HEK293 (cell line): ENCODE measurements at regions not wholly inside any gene's neighbourhood (a gene's known extent, or its start where the extent isn't known, plus 50 kb on each side); places are given as distances from the start of the nearest gene placed in this dataset.
A peak's percentile ranks its signal among the peaks of the same experiment; 100 is the strongest.

Experiments
- CTCF ChIA-PET: fragments of 350-600 bp; formaldehyde crosslinking; extraction: SDS; loops from one replicate; lab custom pipeline; 2021; ENCODE audit warnings: antibody characterized with exemption; lab: Yijun Ruan, JAX
- POLR2A ChIA-PET: fragments of 300-600 bp; formaldehyde crosslinking; extraction: SDS; loops from one replicate; lab custom pipeline; 2020; ENCODE audit warnings: antibody characterized with exemption, inconsistent platforms; lab: Yijun Ruan, JAX
- H3K27ac ChIP-seq: fragments of 200-500 bp; sonication (Bioruptor generic); 2 replicates; pipeline ENCODE4 v1.5.1; 2014; ENCODE audit warnings: low read depth, low read length, control low read depth, inconsistent platforms; ENCODE audit errors: extremely low read depth
- H3K36me3 ChIP-seq, 2 experiments: fragments of 200-500 bp in 1 of 2; sonication (Bioruptor generic) in 1 of 2; 1 replicate in 1 of 2; 2 replicates in 1 of 2; pipeline ENCODE4 v1.5.1; 2014 to 2017; ENCODE audit warnings: inconsistent platforms in 2 of 2, low read length in 2 of 2; ENCODE audit not compliant: control insufficient read depth in 2 of 2, insufficient read depth in 1 of 2
- H3K4me1 ChIP-seq: fragments of 200-500 bp; sonication (Bioruptor generic); 2 replicates; pipeline ENCODE4 v1.5.1; 2014; ENCODE audit warnings: mild to moderate bottlenecking, low read length, inconsistent platforms; ENCODE audit not compliant: control insufficient read depth, insufficient read depth
- H3K4me3 ChIP-seq: 2 replicates; pipeline ENCODE4 v1.5.1; 2011; ENCODE audit warnings: low read depth, mild to moderate bottlenecking, control low read depth, low read length, moderate library complexity
- H3K9me3 ChIP-seq: fragments of 200-500 bp; sonication (Bioruptor generic); 2 replicates; pipeline ENCODE4 v1.5.1; 2014; ENCODE audit warnings: low read depth, low read length, inconsistent platforms; ENCODE audit not compliant: control insufficient read depth, insufficient read depth
- CTCF ChIP-seq: fragments of 450-650 bp; formaldehyde crosslinking; IDR thresholded peaks from 2 replicates; pipeline ENCODE4 v1.5.1; 2016; ENCODE audit warnings: missing biosample characterization, missing genetic modification characterization
- GLI4 ChIP-seq: fragments of 450-650 bp; formaldehyde crosslinking; IDR thresholded peaks from 2 replicates; pipeline ENCODE4 v1.5.1; 2016; ENCODE audit warnings: missing biosample characterization, missing genetic modification characterization
- HIC1 ChIP-seq: fragments of 450-650 bp; formaldehyde crosslinking; IDR thresholded peaks from 2 replicates; pipeline ENCODE4 v1.5.1; 2016; ENCODE audit warnings: missing biosample characterization, missing genetic modification characterization
- KLF8 ChIP-seq: fragments of 450-650 bp; formaldehyde crosslinking; IDR thresholded peaks from 2 replicates; pipeline ENCODE4 v1.5.1; 2016; ENCODE audit warnings: missing biosample characterization, missing genetic modification characterization
- OSR2 ChIP-seq: fragments of 450-650 bp; formaldehyde crosslinking; IDR thresholded peaks from 2 replicates; pipeline ENCODE4 v1.5.1; 2016; ENCODE audit warnings: missing biosample characterization, missing genetic modification characterization
- SCRT2 ChIP-seq: fragments of 450-650 bp; formaldehyde crosslinking; IDR thresholded peaks from 2 replicates; pipeline ENCODE4 v1.5.1; 2016; ENCODE audit warnings: missing biosample characterization, missing genetic modification characterization
- SP2 ChIP-seq: fragments of 450-650 bp; formaldehyde crosslinking; IDR thresholded peaks from 2 replicates; pipeline ENCODE4 v1.5.1; 2016; ENCODE audit warnings: missing biosample characterization, missing genetic modification characterization
- ZBTB48 ChIP-seq: fragments of 450-650 bp; formaldehyde crosslinking; IDR thresholded peaks from 2 replicates; pipeline ENCODE4 v1.5.1; 2016; ENCODE audit warnings: missing biosample characterization, missing genetic modification characterization
- ZFHX2 ChIP-seq: fragments of 450-650 bp; formaldehyde crosslinking; conservative IDR thresholded peaks from 2 replicates; pipeline ENCODE4 v1.5.1; 2016; ENCODE audit warnings: missing biosample characterization, missing genetic modification characterization
- ZNF16 ChIP-seq: fragments of 450-650 bp; formaldehyde crosslinking; IDR thresholded peaks from 2 replicates; pipeline ENCODE4 v1.5.1; 2016; ENCODE audit warnings: low read depth, missing biosample characterization, missing genetic modification characterization
- ZNF324 ChIP-seq: fragments of 450-650 bp; formaldehyde crosslinking; IDR thresholded peaks from 2 replicates; pipeline ENCODE4 v1.5.1; 2016; ENCODE audit warnings: missing biosample characterization, missing genetic modification characterization
- ZNF350 ChIP-seq: fragments of 450-650 bp; formaldehyde crosslinking; IDR thresholded peaks from 2 replicates; pipeline ENCODE4 v1.5.0; 2017; ENCODE audit warnings: missing biosample characterization, mild to moderate bottlenecking, missing genetic modification characterization
- ZNF433 ChIP-seq: fragments of 450-650 bp; formaldehyde crosslinking; IDR thresholded peaks from 2 replicates; pipeline ENCODE4 v1.5.1; 2016; ENCODE audit warnings: missing biosample characterization, missing genetic modification characterization, low read depth
- ZNF473 ChIP-seq: fragments of 450-650 bp; formaldehyde crosslinking; IDR thresholded peaks from 2 replicates; pipeline ENCODE4 v1.5.1; 2017; ENCODE audit warnings: missing biosample characterization, missing genetic modification characterization
- ZNF549 ChIP-seq: fragments of 450-650 bp; IDR thresholded peaks from 2 replicates; pipeline ENCODE4 v1.5.1; 2018; ENCODE audit warnings: missing biosample characterization, missing genetic modification characterization, mild to moderate bottlenecking, inconsistent platforms, moderate library complexity
- ZNF776 ChIP-seq: fragments of 450-650 bp; formaldehyde crosslinking; IDR thresholded peaks from 2 replicates; pipeline ENCODE4 v1.5.0; 2017; ENCODE audit warnings: missing biosample characterization, missing genetic modification characterization, borderline replicate concordance
- ZNF792 ChIP-seq: fragments of 450-650 bp; formaldehyde crosslinking; IDR thresholded peaks from 2 replicates; pipeline ENCODE4 v1.5.1; 2016; ENCODE audit warnings: missing biosample characterization, missing genetic modification characterization
- ZXDB ChIP-seq: fragments of 450-650 bp; formaldehyde crosslinking; IDR thresholded peaks from 2 replicates; pipeline ENCODE4 v1.5.1; 2016; ENCODE audit warnings: missing biosample characterization, missing genetic modification characterization

GRCh38 chr1:200342511-200343311 lies 67.1 kb downstream of the ZNF281 start (continued):
- TF ChIP-seq CTCF (tag by site-specific recombination) (no peak), ZNF549 (no peak), ZNF433 (tag by site-specific recombination) (no peak), ZNF473 (tag by site-specific recombination) (no peak), ZNF776 (tag by site-specific recombination) (no peak), OSR2 (tag by site-specific recombination) (no peak), ZNF16 (no peak), ZFHX2 (no peak), KLF8 (no peak)

- no peak overlapping the region for H3K4me3 ChIP-seq
- H3K36me3 ChIP-seq, result no peaks in the 10 kb centered on the region
- TF ChIP-seq SP2 (no peak), ZNF792 (tag by site-specific recombination) (no peak), HIC1 (tag by site-specific recombination) (no peak), ZNF350 (tag by site-specific recombination) (no peak)
- H3K27ac ChIP-seq, result no peak overlapping the region
- ChIA-PET CTCF (interaction anchor here (0.6 kb wide), 2 partner anchors 10 to 198 kb away, joined by 3 to 5 read pairs; no protein-coding TSS in a partner anchor), POLR2A (no interaction called here)
- no peaks in the 10 kb centered on the region for H3K4me1 ChIP-seq
- no peaks in the 10 kb centered on the region for H3K9me3 ChIP-seq
Observed at GRCh38 chr1:200338451-200338850, 71.4 kb downstream of the ZNF281 start.

- POLR2A ChIA-PET, result no interaction called here
- TF ChIP-seq GLI4 (tag by site-specific recombination) (no peak), SCRT2 (0 out of 2 replicates have a peak, but pooled peaks have one; percentile 13), ZBTB48 (tag by site-specific recombination) (no peak)
Observed at GRCh38 chr1:200337831-200338230, 72.0 kb downstream of the ZNF281 start.

GRCh38 chr1:200337410-200337809 lies 72.4 kb downstream of the ZNF281 start:
- no peak for TF ChIP-seq ZXDB (tag by site-specific recombination)
- TF ChIP-seq ZNF324 (tag by site-specific recombination), result no peak
- Histone ChIP-seq H3K4me3 (no peak overlapping the region), H3K36me3 (no peaks in the 10 kb centered on the region), H3K27ac (no peak overlapping the region), H3K9me3 (no peaks in the 10 kb centered on the region), H3K4me1 (no peaks in the 10 kb centered on the region)
- ChIA-PET POLR2A (no interaction called here), CTCF (interaction anchor here (0.7 kb wide), 1 partner anchor 176 kb away, joined by 3 read pairs; no protein-coding TSS in a partner anchor)

More at GRCh38 chr1:200337831-200338230, 72.0 kb downstream of the ZNF281 start:
- H3K4me3 ChIP-seq, result no peak overlapping the region
- no peaks in the 10 kb centered on the region for H3K9me3 ChIP-seq
- H3K4me1 ChIP-seq, result no peaks in the 10 kb centered on the region
- CTCF ChIA-PET, result interaction anchor here (0.6 to 0.7 kb wide), 2 partner anchors 11 to 176 kb away, joined by 3 to 5 read pairs; no protein-coding TSS in a partner anchor
- H3K36me3 ChIP-seq, result no peaks in the 10 kb centered on the region
- H3K27ac ChIP-seq, result no peak overlapping the region
